H1 (cell line): ENCODE measurements at regions not wholly inside any gene's neighbourhood (a gene's known extent, or its start where the extent isn't known, plus 50 kb on each side); places are given as distances from the start of the nearest gene placed in this dataset.

Experiments
- BACH1 ChIP-seq: IDR thresholded peaks from 2 replicates; pipeline ENCODE4 v1.6.1; 2012; ENCODE audit warnings: low read length, improper control_type of control experiment
- CTBP2 ChIP-seq: IDR thresholded peaks from 2 replicates; pipeline ENCODE4 v1.7.0; 2011; ENCODE audit warnings: borderline replicate concordance, mild to moderate bottlenecking, moderate library complexity, mixed read lengths, low read length; ENCODE audit not compliant: insufficient read depth, insufficient read length
- CTCF ChIP-seq, 3 experiments: IDR thresholded peaks; 1 replicate in 2 of 3; 2 replicates in 1 of 3; pipeline versions ENCODE4 v1.5.1 to v1.6.1; 2011; ENCODE audit warnings: low read length in 3 of 3, mild to moderate bottlenecking in 3 of 3, inconsistent platforms in 2 of 3, low read depth in 1 of 3, moderate library complexity in 1 of 3; ENCODE audit not compliant: insufficient read depth in 1 of 3; ENCODE audit errors: control extremely low read depth in 1 of 3
- KDM1A ChIP-seq: fragments of 200-600, 300-600 bp; sonication (generic); IDR thresholded peaks from 2 replicates; pipeline ENCODE4 v1.7.1; 2016; ENCODE audit warnings: mild to moderate bottlenecking, low read length, borderline replicate concordance
- PHF8 ChIP-seq: fragments of 200-600 bp; sonication (generic); conservative IDR thresholded peaks from 2 replicates; pipeline ENCODE4 v1.7.1; 2012; ENCODE audit warnings: low read depth, mild to moderate bottlenecking, inconsistent platforms, low read length, moderate library complexity
- POLR2AphosphoS5 ChIP-seq: IDR thresholded peaks from 2 replicates; pipeline ENCODE4 v1.6.1; 2011; ENCODE audit warnings: low read depth, low read length
- SUZ12 ChIP-seq: fragments of 200-600 bp; sonication (generic); IDR thresholded peaks from 2 replicates; pipeline ENCODE4 v1.6.1; 2012; ENCODE audit warnings: mild to moderate bottlenecking, inconsistent platforms, low read length, moderate library complexity, mixed read lengths
- USF2 ChIP-seq: IDR thresholded peaks from 2 replicates; pipeline ENCODE4 v1.6.1; 2011; ENCODE audit warnings: low read length, improper control_type of control experiment

- TF ChIP-seq PHF8, result no peak
- TF ChIP-seq USF2, result no peak
- no peak for TF ChIP-seq CTBP2
- no peak for TF ChIP-seq POLR2AphosphoS5
- TF ChIP-seq KDM1A, result no peak
- TF ChIP-seq BACH1, result no peak
- TF ChIP-seq SUZ12, result no peak
- TF ChIP-seq CTCF (IDR thresholded peaks at IDR 0.05; ENCODE audit: control extremely low read depth in 1 of 3, insufficient read depth in 1 of 3, low read depth in 1 of 3, low read length in 3 of 3), result no peak
These were observed 84.4 kb downstream of the PLXNA1 start (continued) for GRCh38 chr3:127067116-127067910.
